Stomach (tissue), 8 donors: ENCODE measurements at regions not wholly inside any gene's neighbourhood (a gene's known extent, or its start where the extent isn't known, plus 50 kb on each side); places are given as distances from the start of the nearest gene placed in this dataset.

Experiments used
- DNase-seq, 2 donors: peaks; one replicate each; pipeline versions ENCODE4 v3.0.0 to v3.0.0-alpha.2; 2013 to 2019
- H3K27ac ChIP-seq, 5 donors: fragments of 200-600 bp in 4 of 5; sonication (generic) in 4 of 5; one replicate each; pipeline ENCODE4 v1.5.1; 2013 to 2019; ENCODE audit warnings: mild to moderate bottlenecking in 1 of 5, moderate library complexity in 1 of 5
- H3K27me3 ChIP-seq, 3 donors: fragments of 200-600 bp; sonication (generic); one replicate each; pipeline ENCODE4 v1.5.1; 2017 to 2019; ENCODE audit warnings: mixed run types in 1 of 3
- H3K36me3 ChIP-seq, 4 donors: fragments of 200-600 bp; sonication (generic); 1 replicate in 3 of 4; 2 replicates in 1 of 4; pipeline ENCODE4 v1.5.1; 2016 to 2019
- H3K4me1 ChIP-seq, 4 donors: fragments of 200-600 bp; sonication (generic); one replicate each; pipeline ENCODE4 v1.5.1; 2016 to 2019
- H3K4me3 ChIP-seq, 4 donors: fragments of 200-600 bp; sonication (generic) in 3 of 4; one replicate each; pipeline ENCODE4 v1.5.1; 2016 to 2019; ENCODE audit warnings: mild to moderate bottlenecking in 1 of 4
- H3K9me3 ChIP-seq, 4 donors: fragments of 200-600 bp; sonication (generic); one replicate each; pipeline ENCODE4 v1.5.1; 2016 to 2019
- CTCF ChIP-seq, 7 experiments: fragments of 450-650 bp in 4 of 7; fragments of 200-600 bp in 3 of 7; sonication (generic) in 3 of 7; IDR thresholded peaks; one replicate each; pipeline ENCODE4 v1.5.1; 2016 to 2019; ENCODE audit warnings: antibody characterized with exemption in 7 of 7, control low read depth in 2 of 7, mild to moderate bottlenecking in 1 of 7
- EP300 ChIP-seq: sonication (generic); formaldehyde crosslinking; IDR thresholded peaks from one replicate; pipeline ENCODE4 v1.6.1; 2017; ENCODE audit warnings: antibody characterized with exemption
- POLR2A ChIP-seq, 4 donors: fragments of 450-650 bp; IDR thresholded peaks; one replicate each; pipeline ENCODE4 v1.6.1; 2016; ENCODE audit warnings: antibody characterized with exemption in 4 of 4, control low read depth in 2 of 4, mild to moderate bottlenecking in 1 of 4, moderate library complexity in 1 of 4
- POLR2AphosphoS5 ChIP-seq, 3 donors: sonication (generic); formaldehyde crosslinking; IDR thresholded peaks; one replicate each; pipeline ENCODE4 v1.6.1; 2016; ENCODE audit warnings: antibody characterized with exemption in 3 of 3
- WGBS, 5 donors: extraction: QIAGEN DNeasy Blood & Tissue Kit in 3 of 5; methylation state at CpG; one replicate each; pipeline versions ENCODE4 v1.1.5 to v1.1.7; 2013 to 2018; 5-methylcytosine and 5-hydroxymethylcytosine counted together
- intact Hi-C: fragments of 100-400 bp; cut with DNase I; formaldehyde crosslinking; loops from one replicate; pipeline ENCODE4 v1.15.1; 2023; ENCODE audit warnings: low total_unique reads
- donor health status: healthy with polysubstance abuse.
- donor health status: Bipolar disorder and iron deficiency.
- donor health status: healthy.

- Histone ChIP-seq H3K9me3 (peaks cover 0 to 4% (median under 1%) of the 10 kb centered on the region in 4 donors), H3K36me3 (no peaks in the 10 kb centered on the region), H3K4me3 (no peak overlapping the region), H3K27ac (no peak overlapping the region), H3K4me1 (no peaks in the 10 kb centered on the region), H3K27me3 (no peaks in the 10 kb centered on the region)
- DNase-seq: no peak
- intact Hi-C loops: no loop called here
- TF ChIP-seq POLR2AphosphoS5 (IDR thresholded peaks at IDR 0.05) (no peak), POLR2A (IDR thresholded peaks at IDR 0.05) (no peak), EP300 (no peak), CTCF (IDR thresholded peaks at IDR 0.05) (no peak)
- 76 to 92% (median 81%) methylated on average over 2 of the region's 2 CpGs for WGBS, 5 donors
These were observed 137.6 kb upstream of the SSTR1 start for GRCh38 chr14:38070061-38070588.

- no peak for DNase-seq
- Histone ChIP-seq H3K4me3 (no peak overlapping the region), H3K27ac (no peak overlapping the region), H3K27me3 (no peaks in the 10 kb centered on the region), H3K4me1 (peaks cover 0 to 5% (median 0%) of the 10 kb centered on the region in 4 donors), H3K36me3 (no peaks in the 10 kb centered on the region), H3K9me3 (peaks cover 0 to 9% (median 3%) of the 10 kb centered on the region in 4 donors)
- WGBS, 5 donors: 59 to 71% (median 66%) methylated on average over 4 of the region's 4 CpGs
- intact Hi-C loops: no loop called here
- TF ChIP-seq EP300 (no peak), POLR2AphosphoS5 (IDR thresholded peaks at IDR 0.05) (no peak), CTCF (IDR thresholded peaks at IDR 0.05) (no peak), POLR2A (IDR thresholded peaks at IDR 0.05) (no peak)
These were observed 134.1 kb upstream of the SSTR1 start for GRCh38 chr14:38073641-38074040.

- no peak overlapping the region for H3K4me3 ChIP-seq
- DNase-seq: no peak
- intact Hi-C loops: no loop called here
- H3K4me1 ChIP-seq: peaks cover 0 to 5% (median 2%) of the 10 kb centered on the region in 4 donors
- H3K27ac ChIP-seq: no peak overlapping the region
- TF ChIP-seq POLR2A (IDR thresholded peaks at IDR 0.05): no peak
- TF ChIP-seq CTCF (IDR thresholded peaks at IDR 0.05): no peak
- TF ChIP-seq EP300: no peak
- no peak for TF ChIP-seq POLR2AphosphoS5 (IDR thresholded peaks at IDR 0.05)
- no peaks in the 10 kb centered on the region for H3K36me3 ChIP-seq
- H3K27me3 ChIP-seq: no peaks in the 10 kb centered on the region
- peaks cover 0 to 9% (median 3%) of the 10 kb centered on the region in 4 donors for H3K9me3 ChIP-seq
- WGBS, 5 donors: 54 to 83% (median 56%) methylated on average over 1 of the region's 1 CpG
These were observed 133.6 kb upstream of the SSTR1 start for GRCh38 chr14:38074081-38074480.

- Histone ChIP-seq H3K36me3 (no peaks in the 10 kb centered on the region), H3K27me3 (no peaks in the 10 kb centered on the region), H3K4me3 (no peak overlapping the region), H3K4me1 (peaks cover 0 to 5% (median 2%) of the 10 kb centered on the region in 4 donors), H3K27ac (no peak overlapping the region), H3K9me3 (peaks cover 0 to 9% (median 3%) of the 10 kb centered on the region in 4 donors)
- intact Hi-C loops: no loop called here
- 74 to 88% (median 77%) methylated on average over 2 of the region's 2 CpGs for WGBS, 5 donors
- peak in 1 of 2 donors; percentile 19 for DNase-seq
- TF ChIP-seq EP300 (no peak), CTCF (IDR thresholded peaks at IDR 0.05) (no peak), POLR2A (IDR thresholded peaks at IDR 0.05) (no peak), POLR2AphosphoS5 (IDR thresholded peaks at IDR 0.05) (no peak)
These were observed 132.9 kb upstream of the SSTR1 start for GRCh38 chr14:38074754-38075153.
